Upper lobe of left lung (tissue), 4 donors: ENCODE measurements at regions not wholly inside any gene's neighbourhood (a gene's known extent, or its start where the extent isn't known, plus 50 kb on each side); places are given as distances from the start of the nearest gene placed in this dataset.

Experiments
- CTCF ChIP-seq, 6 experiments: fragments of 450-650 bp in 4 of 6; fragments of 200-600 bp in 2 of 6; sonication (generic) in 2 of 6; IDR thresholded peaks; one replicate each; pipeline ENCODE4 v1.5.1; 2016 to 2019; ENCODE audit warnings: antibody characterized with exemption in 6 of 6
- POLR2AphosphoS5 ChIP-seq, 2 donors: sonication (generic); formaldehyde crosslinking; IDR thresholded peaks; one replicate each; pipeline ENCODE4 v1.5.1; 2017; ENCODE audit warnings: antibody characterized with exemption in 2 of 2

- peak in 1 of 2 donors; percentile 40 for TF ChIP-seq POLR2AphosphoS5 (IDR thresholded peaks at IDR 0.05)
- no peak for TF ChIP-seq CTCF (IDR thresholded peaks at IDR 0.05)
Measured at GRCh38 chr1:201724766-201725118, 104.2 kb upstream of the IPO9 start.
